ENCODE measurements at regions not wholly inside any gene's neighbourhood (a gene's known extent, or its start where the extent isn't known, plus 50 kb on each side); places are given as distances from the start of the nearest gene placed in this dataset.

GRCh38 chr10:10020945-10021344, 996.7 kb upstream of the CELF2 start:
- no peak for DNase-seq (ENCODE audit: low read depth, low spot score)
- RAD21 ChIA-PET (ENCODE audit: low non-redundant PET in 1 of 2, low total read pairs in 2 of 2, uncharacterized antibody in 2 of 2, unreplicated experiment in 2 of 2) = no interaction called here
- intact Hi-C loops (cut with micrococcal nuclease) = no loop called here

DNA sequence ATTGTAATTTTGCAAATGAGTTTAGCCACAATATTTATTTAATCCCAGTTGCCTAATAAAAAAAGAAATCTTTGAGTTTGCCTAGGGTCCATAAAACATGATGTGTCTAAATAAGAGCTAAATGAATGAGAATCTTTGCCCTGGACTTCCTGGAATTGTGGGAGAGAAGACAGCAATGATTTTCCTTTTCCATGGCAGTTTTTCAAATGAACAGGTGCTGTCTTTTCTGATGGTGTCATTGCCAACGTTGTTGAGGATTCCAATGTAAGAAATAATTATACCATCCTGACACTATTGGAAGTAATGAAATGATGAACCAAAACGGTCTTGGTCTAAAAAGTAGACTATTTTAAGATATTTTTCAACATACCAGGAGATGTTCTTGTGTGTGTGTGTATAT, 984.7 kb upstream of the CELF2 start:
- no peak overlapping the region for H3K9ac ChIP-seq (ENCODE audit: low read length)
- H3K4me3 ChIP-seq (replicated peaks in 1 of 2; ENCODE audit: low read depth in 1 of 2, low read length in 2 of 2) = no peak overlapping the region
- no peaks in the 10 kb centered on the region for H3K27me3 ChIP-seq (ENCODE audit: insufficient read depth, low read length)
- ATAC-seq (no peak), DNase-seq (ENCODE audit: low read depth, low spot score) (no peak)
- no peak for TF ChIP-seq RAD21 (IDR thresholded peaks at IDR 0.05; ENCODE audit: low read depth)
- TF ChIP-seq ZFX (IDR thresholded peaks at IDR 0.05) = no peak
- H3K27ac ChIP-seq (ENCODE audit: low read depth, low read length) = no peak overlapping the region
- POLR2A ChIA-PET = no interaction called here
- no peaks in the 10 kb centered on the region for H4K20me1 ChIP-seq (ENCODE audit: insufficient read depth)
- H3K4me1 ChIP-seq (ENCODE audit: control insufficient read depth in 1 of 2, insufficient read depth in 2 of 2, low read length in 2 of 2) = no peaks in the 10 kb centered on the region
- CTCF ChIA-PET = no interaction called here
- peaks cover 7 to 11% of the 10 kb centered on the region in 2 experiments; a peak in 2 of 4 replicates for H3K9me3 ChIP-seq (ENCODE audit: control insufficient read depth in 1 of 2, insufficient read depth in 1 of 2, low read depth in 1 of 2, low read length in 2 of 2)
- H3K4me2 ChIP-seq (ENCODE audit: low read length) = no peak overlapping the region
- no peaks in the 10 kb centered on the region for H3K9me2 ChIP-seq (ENCODE audit: insufficient read depth)
- H2AFZ ChIP-seq (ENCODE audit: low read depth, low read length, poor library complexity, severe bottlenecking) = no peak overlapping the region
- no peaks in the 10 kb centered on the region for H3K79me2 ChIP-seq (ENCODE audit: insufficient read depth, low read length)
- no peaks in the 10 kb centered on the region for H3K36me3 ChIP-seq (ENCODE audit: control insufficient read depth in 1 of 2, insufficient read depth in 2 of 2, low read length in 2 of 2)
- no TSS peak for BruUV-seq (replicated peaks)
- intact Hi-C loops (cut with micrococcal nuclease) = no loop called here
- RAD21 ChIA-PET (ENCODE audit: low non-redundant PET in 1 of 2, low total read pairs in 2 of 2, uncharacterized antibody in 2 of 2, unreplicated experiment in 2 of 2) = no interaction called here

More at GRCh38 chr10:10020945-10021344, 996.7 kb upstream of the CELF2 start:
- Histone ChIP-seq H3K4me3 (replicated peaks in 1 of 2; ENCODE audit: low read depth in 1 of 2, low read length in 2 of 2) (no peak overlapping the region), H3K4me1 (ENCODE audit: control insufficient read depth in 1 of 2, insufficient read depth in 2 of 2, low read length in 2 of 2) (no peaks in the 10 kb centered on the region), H3K9me3 (ENCODE audit: control insufficient read depth in 1 of 2, insufficient read depth in 1 of 2, low read depth in 1 of 2, low read length in 2 of 2) (peaks cover 11 to 25% of the 10 kb centered on the region in 2 experiments; a peak in 2 of 4 replicates), H3K9ac (ENCODE audit: low read length) (no peak overlapping the region), H3K36me3 (ENCODE audit: control insufficient read depth in 1 of 2, insufficient read depth in 2 of 2, low read length in 2 of 2) (no peaks in the 10 kb centered on the region), H3K27ac (ENCODE audit: low read depth, low read length) (no peak overlapping the region), H3K79me2 (ENCODE audit: insufficient read depth, low read length) (no peaks in the 10 kb centered on the region), H3K4me2 (ENCODE audit: low read length) (no peak overlapping the region), H3K27me3 (ENCODE audit: insufficient read depth, low read length) (no peaks in the 10 kb centered on the region), H4K20me1 (ENCODE audit: insufficient read depth) (no peaks in the 10 kb centered on the region), H3K9me2 (ENCODE audit: insufficient read depth) (no peaks in the 10 kb centered on the region), H2AFZ (ENCODE audit: low read depth, low read length, poor library complexity, severe bottlenecking) (no peak overlapping the region)
- ATAC-seq = no peak
- BruUV-seq (replicated peaks) = no TSS peak
- TF ChIP-seq SRF (IDR thresholded peaks at IDR 0.05; ENCODE audit: low read depth) (no peak), EZH2 (IDR thresholded peaks at IDR 0.05) (no peak), EZH2phosphoT487 (IDR thresholded peaks at IDR 0.05; ENCODE audit: borderline replicate concordance) (no peak), CEBPB (IDR thresholded peaks at IDR 0.05; ENCODE audit: low read depth) (no peak), SP1 (IDR thresholded peaks at IDR 0.05; ENCODE audit: low read depth) (no peak)
- TF ChIP-seq, protein P1, sequence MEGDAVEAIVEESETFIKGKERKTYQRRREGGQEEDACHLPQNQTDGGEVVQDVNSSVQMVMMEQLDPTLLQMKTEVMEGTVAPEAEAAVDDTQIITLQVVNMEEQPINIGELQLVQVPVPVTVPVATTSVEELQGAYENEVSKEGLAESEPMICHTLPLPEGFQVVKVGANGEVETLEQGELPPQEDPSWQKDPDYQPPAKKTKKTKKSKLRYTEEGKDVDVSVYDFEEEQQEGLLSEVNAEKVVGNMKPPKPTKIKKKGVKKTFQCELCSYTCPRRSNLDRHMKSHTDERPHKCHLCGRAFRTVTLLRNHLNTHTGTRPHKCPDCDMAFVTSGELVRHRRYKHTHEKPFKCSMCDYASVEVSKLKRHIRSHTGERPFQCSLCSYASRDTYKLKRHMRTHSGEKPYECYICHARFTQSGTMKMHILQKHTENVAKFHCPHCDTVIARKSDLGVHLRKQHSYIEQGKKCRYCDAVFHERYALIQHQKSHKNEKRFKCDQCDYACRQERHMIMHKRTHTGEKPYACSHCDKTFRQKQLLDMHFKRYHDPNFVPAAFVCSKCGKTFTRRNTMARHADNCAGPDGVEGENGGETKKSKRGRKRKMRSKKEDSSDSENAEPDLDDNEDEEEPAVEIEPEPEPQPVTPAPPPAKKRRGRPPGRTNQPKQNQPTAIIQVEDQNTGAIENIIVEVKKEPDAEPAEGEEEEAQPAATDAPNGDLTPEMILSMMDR (IDR thresholded peaks at IDR 0.05 in 2 of 3, conservative IDR thresholded peaks at IDR 0.05 in 1 of 3; ENCODE audit: borderline replicate concordance in 1 of 3, insufficient read depth in 1 of 3, low read depth in 2 of 3, low read length in 2 of 3) = no peak
- ChIA-PET POLR2A (no interaction called here), CTCF (no interaction called here)

Measured in HCT116 (cell line).